CD4-positive, alpha-beta T cell treated with Interleukin-17A for 1 hour (primary cell): ENCODE measurements at regions not wholly inside any gene's neighbourhood (a gene's known extent, or its start where the extent isn't known, plus 50 kb on each side); places are given as distances from the start of the nearest gene placed in this dataset.

Source experiments
- DNase-seq: peaks from one replicate; pipeline ENCODE4 v3.0.0-alpha.2; 2020

DNA sequence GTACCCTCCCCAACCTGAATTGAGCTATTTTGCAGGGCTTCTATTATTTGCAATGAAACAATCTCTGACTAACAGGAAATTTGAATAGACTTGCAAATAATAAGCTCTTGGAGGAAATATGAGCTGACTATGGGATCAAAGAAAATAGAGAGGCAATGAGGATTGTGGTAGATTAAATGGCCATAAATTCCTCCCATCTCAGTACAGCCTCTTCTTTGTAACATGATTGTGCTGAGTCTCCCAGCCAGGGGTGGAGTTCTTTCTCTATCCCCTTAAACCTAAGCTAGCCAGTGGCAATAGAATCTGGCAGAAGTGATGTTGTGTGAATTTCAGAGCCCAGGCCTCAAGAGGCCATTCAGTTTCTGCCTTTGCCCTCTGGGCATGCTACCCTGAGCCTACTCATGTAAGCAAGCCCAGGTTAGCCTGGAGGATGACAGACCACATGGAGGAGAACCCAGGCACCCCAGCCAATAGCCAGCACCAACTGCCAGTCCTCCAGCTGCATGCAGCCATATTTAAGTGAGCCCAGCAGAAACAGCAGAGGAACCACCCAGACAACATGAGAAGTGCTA lies 86.8 kb upstream of the TP53I11 start:
- no peak for DNase-seq

GRCh38 chr11:45038923-45039322 lies 88.2 kb upstream of the TP53I11 start:
- DNase-seq: no peak

- DNase-seq: no peak
Observed at GRCh38 chr11:45041596-45041995, 90.9 kb upstream of the TP53I11 start.

DNA sequence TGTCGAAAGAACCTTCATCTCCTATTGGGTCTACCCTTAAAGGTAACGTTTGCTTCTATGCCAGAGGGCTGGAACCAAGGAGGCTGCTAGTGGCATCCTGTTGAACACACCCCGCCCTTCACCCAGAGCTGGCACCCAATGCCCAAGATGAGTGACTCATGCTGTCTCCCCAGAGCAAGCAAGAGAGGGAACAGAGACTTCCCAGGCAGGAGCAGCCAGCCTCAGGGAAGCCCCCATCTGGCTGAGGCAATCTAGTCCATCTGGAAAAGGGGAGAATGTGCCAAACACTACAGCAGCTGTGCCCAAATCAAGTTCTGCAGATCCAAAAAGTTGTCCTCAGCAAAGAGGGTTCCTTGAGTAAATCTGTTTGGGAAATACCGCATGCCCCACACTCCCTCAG lies 91.9 kb upstream of the TP53I11 start:
- no peak for DNase-seq

- DNase-seq: no peak
Observed at GRCh38 chr11:45043755-45044475, 93.2 kb upstream of the TP53I11 start.

DNA sequence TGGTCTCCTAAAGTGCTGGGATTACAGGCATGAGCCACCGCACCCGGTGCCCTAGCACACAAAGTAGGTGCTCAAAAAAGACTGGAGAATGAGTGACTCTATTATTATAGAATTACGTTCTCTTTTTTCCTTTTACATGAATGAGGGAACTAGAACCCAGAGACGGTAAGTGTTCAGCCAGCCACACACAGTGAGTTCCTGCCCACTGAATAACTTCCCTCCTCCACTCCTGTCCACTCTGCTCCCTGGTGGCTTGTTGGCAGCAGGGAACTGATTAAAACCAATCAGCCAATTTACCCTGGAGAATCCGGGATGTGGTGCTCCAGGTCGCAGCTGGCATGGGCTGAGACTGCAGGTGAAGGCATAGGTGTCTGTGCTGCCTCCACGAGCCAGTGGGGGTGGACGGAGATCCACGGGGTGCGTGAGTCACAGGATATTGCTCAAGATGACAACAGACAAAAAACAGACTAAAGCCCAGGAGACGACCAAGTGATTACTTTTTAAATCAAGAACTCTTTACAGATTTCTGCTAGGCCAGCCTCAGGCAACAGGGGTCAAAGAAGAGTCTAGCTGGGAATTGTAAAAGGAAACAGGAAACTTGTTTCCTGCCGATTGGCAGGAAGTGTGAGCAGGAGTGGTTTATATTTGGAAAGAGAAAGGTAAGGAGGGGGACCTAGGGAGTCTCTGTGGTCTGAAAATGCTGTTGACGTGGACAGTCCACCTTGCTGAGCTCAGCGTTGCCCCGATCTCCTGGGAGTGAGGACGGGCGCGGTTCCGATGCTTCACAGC lies 95.2 kb upstream of the TP53I11 start:
- DNase-seq: no peak

- no peak for DNase-seq
Observed at GRCh38 chr11:45048313-45048841, 97.7 kb upstream of the TP53I11 start.

DNA sequence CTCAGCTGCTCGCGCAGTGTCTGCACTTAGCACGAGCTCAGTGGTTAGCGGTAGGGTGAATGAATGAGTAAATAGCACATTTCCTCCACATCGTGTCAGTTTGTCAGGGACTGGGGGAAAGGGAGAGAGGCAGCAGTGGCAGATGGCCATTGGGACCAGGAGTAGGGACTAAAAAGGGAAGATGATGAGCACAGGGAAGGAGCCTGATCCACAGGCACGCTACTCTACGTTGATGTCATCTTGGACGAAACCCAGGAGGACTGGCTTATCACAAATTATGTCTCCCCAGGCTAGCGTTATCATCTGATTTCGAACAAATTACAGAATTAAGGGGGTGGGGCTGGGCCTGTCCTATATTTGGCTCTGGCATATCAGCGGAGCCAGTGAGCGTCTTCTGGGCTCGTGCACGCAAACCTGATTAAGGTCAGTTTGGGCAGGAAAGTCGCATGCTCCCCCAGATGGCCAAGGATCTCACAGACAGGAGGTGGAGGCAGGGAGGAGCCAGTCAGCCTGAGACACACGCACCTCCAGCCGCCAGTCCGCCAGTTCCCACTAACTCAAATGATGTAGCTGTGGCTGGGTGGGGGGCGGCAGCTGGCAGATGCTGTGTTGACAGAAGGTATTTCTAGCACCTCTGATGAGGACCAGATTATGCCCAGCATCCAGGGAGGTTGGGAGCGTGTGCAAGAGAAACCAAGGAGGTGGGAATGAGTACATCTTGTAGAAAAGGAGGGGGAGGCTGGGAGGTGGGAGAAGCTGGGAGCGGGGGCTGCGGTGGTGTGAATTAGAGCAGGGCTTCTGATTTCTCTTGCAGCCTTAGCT lies 97.4 kb upstream of the PRDM11 start:
- DNase-seq: no peak

DNA sequence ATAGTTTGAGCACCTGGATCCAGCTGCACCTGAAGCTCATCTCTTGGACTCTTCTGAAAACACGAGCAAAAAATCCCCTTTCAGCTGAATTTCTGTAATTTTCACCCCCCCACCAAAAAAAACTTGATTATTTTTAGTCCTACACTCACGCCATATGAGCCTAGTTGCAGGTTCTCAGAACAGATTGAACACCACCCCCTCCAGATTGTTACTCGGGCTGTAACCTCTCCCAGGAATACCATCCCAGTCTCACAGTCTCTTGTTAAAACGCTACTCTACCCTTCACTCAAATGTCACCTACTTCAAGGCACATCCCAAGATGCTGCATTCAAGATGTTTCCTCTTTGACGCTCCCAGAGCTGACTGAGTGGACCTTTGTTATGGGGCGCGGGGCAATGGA lies 96.3 kb upstream of the PRDM11 start:
- no peak for DNase-seq

GRCh38 chr11:45051621-45052020 lies 94.8 kb upstream of the PRDM11 start:
- DNase-seq: no peak

DNA sequence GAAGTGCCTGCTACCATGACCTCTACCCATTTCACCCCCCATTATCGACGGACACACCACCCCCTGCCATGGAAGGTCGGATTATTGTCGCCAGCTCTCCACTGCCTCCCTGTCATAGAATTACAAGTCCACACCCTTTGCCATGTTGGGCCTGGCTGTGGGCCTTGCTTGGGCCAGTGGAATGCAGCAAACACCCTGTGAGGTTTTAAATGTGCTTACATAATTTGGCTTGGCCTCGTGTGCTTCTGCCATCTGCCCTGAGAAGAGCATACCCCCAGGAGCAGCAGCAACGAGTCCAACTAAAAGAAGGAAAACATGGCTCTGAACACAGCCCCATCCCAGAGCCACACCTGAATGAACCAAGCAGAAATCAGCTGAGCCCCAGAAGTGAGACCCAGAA lies 94.1 kb upstream of the PRDM11 start:
- DNase-seq: no peak

DNA sequence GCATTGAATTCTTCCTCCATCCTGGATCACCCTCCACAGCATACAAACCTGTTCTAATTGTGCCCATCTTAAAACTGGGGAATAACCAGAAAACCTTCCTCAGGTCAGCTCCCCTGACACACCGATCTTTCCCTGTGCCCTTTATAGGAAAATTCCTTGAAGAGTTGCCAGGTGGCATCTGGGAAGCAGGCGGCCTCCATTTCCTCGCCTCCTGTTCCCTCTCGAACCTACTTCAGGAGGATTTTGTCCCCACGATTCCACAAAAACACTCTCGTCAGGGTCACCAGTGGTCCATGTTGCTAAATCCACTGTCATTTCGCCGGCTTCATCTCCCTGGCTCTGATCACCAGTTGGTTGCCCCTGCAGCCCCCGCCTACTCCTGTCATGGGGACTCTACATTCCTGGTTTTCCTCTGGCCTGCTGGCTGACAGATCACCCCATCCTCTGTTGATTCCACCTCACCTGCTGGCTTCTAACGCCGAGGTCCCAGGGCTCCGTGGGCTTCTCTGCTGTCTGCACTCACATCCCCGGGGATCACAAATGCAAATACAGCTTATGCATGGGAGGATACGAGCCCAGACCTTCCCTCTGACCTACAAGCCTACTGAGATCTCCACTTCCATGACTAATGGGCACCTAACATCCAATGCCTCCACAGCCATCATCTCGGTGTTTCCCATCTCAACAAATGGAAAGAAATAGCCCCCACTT lies 92.5 kb upstream of the PRDM11 start:
- DNase-seq: no peak

DNA sequence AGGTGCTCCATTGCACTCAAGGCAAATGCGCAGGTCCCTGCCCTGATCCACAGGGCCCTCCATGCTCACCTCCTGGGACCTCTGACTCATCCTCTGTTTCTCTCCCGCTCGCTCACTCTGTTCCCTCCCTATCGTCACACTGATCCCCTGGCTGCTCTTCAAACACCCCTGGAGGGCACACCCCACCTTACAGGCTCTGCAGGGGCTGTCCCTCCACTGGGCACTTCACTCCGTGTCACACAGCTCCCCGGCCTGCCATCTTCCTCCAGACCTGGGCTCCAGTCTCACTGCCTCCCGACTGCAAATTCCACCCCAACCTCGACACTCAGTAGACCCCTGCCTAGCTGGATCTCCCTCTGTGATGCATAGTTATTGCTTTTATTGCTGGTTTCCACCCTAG lies 91.5 kb upstream of the PRDM11 start:
- DNase-seq: no peak

DNA sequence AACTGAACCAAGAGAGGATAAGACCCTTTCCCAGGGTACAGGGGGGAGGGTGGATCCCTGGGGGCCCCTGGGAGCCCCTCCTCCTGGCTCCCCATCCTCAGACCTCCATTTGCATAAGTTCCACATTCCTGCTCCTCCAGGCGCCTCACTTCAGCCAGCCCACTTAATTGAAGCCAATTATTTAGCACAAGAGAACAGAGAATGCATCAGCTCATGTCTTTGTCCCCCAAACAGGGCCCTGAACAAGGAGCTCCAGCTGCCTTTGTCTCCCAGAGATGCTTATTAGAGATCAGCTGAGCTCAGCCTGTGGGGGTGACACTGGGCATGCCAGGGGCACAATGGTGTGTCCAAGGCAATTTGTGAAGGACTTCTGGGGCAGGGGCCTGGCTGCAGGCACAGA lies 89.9 kb upstream of the PRDM11 start:
- no peak for DNase-seq

DNA sequence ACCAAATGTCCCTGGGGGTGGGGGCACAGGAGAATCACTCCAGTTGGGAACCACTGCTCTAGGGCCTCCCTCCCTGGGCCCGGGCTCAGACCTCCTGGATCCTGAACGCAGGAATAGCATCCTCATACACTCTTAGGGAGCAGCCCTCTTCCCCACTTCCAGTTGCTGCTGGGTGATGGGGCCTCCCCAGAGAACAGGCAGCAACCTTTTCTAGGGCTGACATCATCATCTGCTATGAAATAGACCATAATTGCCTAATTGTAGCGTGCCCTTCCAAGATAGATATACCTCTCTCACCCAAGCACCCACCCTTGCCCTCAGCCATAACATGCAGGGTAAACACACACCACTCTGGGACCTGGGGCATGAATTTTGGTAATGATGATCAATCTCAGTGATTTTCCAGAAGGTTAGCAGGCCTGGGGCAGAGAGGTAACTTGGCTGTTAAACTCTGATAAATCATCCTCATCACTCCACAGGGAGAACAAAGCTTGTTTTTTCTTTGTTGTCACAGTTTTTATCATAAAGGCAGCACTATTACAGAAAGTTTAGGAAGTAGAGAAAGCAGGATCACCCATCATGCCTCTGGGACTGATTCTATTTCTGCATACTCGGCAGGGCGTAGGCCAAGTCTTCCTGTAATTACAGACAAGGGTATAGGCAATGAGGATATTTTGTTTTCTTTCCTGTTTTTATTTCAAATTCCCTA lies 88.3 kb upstream of the PRDM11 start:
- DNase-seq: no peak

DNA sequence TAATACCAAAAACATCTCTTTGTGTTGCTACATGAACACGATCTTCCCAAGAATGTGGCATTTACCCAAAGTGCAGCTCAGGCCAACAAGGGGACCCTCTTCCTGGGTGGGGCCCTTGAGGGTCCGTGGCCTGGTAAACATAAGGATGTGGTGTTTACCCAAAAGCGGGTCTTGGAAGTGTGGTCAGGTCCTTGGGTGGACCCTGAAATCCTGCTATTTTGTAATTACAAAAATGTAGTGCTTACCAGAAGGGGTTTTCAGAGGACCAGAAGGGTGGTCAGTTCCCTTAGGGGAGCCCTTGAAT lies 87.8 kb upstream of the PRDM11 start:
- no peak for DNase-seq

- no peak for DNase-seq
Observed at GRCh38 chr11:45060707-45061106, 85.7 kb upstream of the PRDM11 start.

- no peak for DNase-seq
Observed at GRCh38 chr11:45061641-45062040, 84.8 kb upstream of the PRDM11 start.

DNA sequence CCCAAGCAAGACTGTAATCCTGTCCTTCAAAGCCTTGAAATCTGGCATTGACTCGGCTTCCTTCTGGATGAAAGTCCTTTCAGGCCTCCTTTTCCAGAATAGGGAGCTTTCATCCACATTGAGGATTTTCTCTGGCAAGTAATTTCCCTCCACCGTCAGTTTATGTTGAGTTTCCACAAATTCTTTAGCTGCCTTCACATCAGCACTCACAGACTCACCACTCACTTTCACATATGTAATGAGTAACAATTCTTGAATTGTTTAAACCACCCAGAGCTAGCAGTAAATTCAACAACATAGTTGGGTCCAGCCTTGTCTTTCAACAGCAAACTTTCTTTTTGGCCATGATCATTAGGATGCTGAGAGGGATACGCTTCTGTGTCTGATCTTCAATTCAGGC lies 84.3 kb upstream of the PRDM11 start:
- DNase-seq: no peak

GRCh38 chr11:45062974-45063635 lies 83.3 kb upstream of the PRDM11 start:
- no peak for DNase-seq

DNA sequence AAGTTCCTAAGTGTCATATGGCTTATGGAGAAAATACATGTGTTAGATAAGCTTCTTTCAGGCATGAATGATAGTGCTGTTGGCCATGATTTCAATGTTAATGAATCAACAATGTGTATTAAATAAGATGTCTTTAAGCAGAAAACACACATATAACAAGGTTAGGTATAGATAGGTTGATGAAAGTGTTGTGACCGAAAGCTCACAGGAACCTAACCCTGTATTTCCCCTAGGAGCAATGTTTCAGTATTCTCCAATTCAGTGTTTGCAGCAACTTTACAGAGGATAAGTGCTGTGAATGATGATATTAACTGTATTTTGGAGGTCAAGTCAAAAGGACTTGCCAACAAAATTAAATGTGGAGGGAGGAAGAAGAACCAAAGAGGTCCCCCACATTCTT lies 82.8 kb upstream of the PRDM11 start:
- no peak for DNase-seq
